ENCODE measurements at regions not wholly inside any gene's neighbourhood (a gene's known extent, or its start where the extent isn't known, plus 50 kb on each side); places are given as distances from the start of the nearest gene placed in this dataset.

DNA sequence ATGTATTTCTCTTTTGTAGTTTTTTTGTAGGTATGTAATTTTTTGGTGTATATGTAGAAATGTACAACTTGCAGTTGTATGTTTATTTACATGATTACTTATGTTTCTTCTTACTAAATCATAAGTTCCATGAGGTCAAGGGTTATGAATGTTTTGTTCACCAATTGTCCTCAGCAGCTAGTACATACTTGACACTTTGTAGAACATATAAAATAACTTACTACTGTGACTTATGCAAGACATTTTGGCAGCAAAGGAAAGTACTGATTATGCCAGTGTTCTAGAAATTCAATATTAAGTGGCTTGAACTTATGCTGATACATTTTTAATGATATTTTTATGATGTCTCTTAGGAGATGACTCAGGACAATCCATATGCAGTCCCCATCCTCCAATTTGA lies 209.6 kb downstream of the DKK1 start:
- TF ChIP-seq, protein P1, sequence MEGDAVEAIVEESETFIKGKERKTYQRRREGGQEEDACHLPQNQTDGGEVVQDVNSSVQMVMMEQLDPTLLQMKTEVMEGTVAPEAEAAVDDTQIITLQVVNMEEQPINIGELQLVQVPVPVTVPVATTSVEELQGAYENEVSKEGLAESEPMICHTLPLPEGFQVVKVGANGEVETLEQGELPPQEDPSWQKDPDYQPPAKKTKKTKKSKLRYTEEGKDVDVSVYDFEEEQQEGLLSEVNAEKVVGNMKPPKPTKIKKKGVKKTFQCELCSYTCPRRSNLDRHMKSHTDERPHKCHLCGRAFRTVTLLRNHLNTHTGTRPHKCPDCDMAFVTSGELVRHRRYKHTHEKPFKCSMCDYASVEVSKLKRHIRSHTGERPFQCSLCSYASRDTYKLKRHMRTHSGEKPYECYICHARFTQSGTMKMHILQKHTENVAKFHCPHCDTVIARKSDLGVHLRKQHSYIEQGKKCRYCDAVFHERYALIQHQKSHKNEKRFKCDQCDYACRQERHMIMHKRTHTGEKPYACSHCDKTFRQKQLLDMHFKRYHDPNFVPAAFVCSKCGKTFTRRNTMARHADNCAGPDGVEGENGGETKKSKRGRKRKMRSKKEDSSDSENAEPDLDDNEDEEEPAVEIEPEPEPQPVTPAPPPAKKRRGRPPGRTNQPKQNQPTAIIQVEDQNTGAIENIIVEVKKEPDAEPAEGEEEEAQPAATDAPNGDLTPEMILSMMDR (IDR thresholded peaks at IDR 0.05 in 2 of 3, conservative IDR thresholded peaks at IDR 0.05 in 1 of 3; ENCODE audit: borderline replicate concordance in 1 of 3, insufficient read depth in 1 of 3, low read depth in 2 of 3, low read length in 2 of 3): no peak
- TF ChIP-seq POLR2AphosphoS5 (IDR thresholded peaks at IDR 0.05; ENCODE audit: low read depth, low read length): no peak
- no peak for TF ChIP-seq POLR2A (IDR thresholded peaks at IDR 0.05; ENCODE audit: borderline replicate concordance, extremely low read depth, insufficient read depth, insufficient read length)
- no peak for TF ChIP-seq JUND (IDR thresholded peaks at IDR 0.05)
- TF ChIP-seq ZFX (IDR thresholded peaks at IDR 0.05): no peak
- no peak for TF ChIP-seq CEBPB (IDR thresholded peaks at IDR 0.05; ENCODE audit: low read depth)
- no peak for TF ChIP-seq ELF1 (IDR thresholded peaks at IDR 0.05; ENCODE audit: borderline replicate concordance, low read depth)
- TF ChIP-seq ZBTB33 (IDR thresholded peaks at IDR 0.05; ENCODE audit: extremely low read depth, insufficient replicate concordance, low read length): no peak

Measured in HCT116 (cell line).